Osteocyte (in vitro differentiated cells): ENCODE measurements at regions not wholly inside any gene's neighbourhood (a gene's known extent, or its start where the extent isn't known, plus 50 kb on each side); places are given as distances from the start of the nearest gene placed in this dataset.

ENCODE experiments used
- DNase-seq: peaks from one replicate; pipeline ENCODE4 v3.0.0; 2021; ENCODE audit warnings: mixed read lengths; ENCODE audit not compliant: unreplicated experiment; ENCODE audit errors: extremely low spot score
- H3K27ac Mint-ChIP-seq: one replicate; pipeline ENCODE4 v1.8.0; 2021; ENCODE audit warnings: mild to moderate bottlenecking, mixed read lengths; ENCODE audit not compliant: unreplicated experiment
- H3K27me3 Mint-ChIP-seq: one replicate; pipeline ENCODE4 v1.8.0; 2021; ENCODE audit warnings: mixed read lengths; ENCODE audit not compliant: unreplicated experiment
- H3K36me3 Mint-ChIP-seq: one replicate; pipeline ENCODE4 v1.8.0; 2021; ENCODE audit warnings: mixed read lengths; ENCODE audit not compliant: unreplicated experiment
- H3K4me1 Mint-ChIP-seq: one replicate; pipeline ENCODE4 v1.8.0; 2021; ENCODE audit warnings: mixed read lengths; ENCODE audit not compliant: unreplicated experiment
- H3K4me3 Mint-ChIP-seq: one replicate; pipeline ENCODE4 v1.8.0; 2021; ENCODE audit warnings: mild to moderate bottlenecking, moderate library complexity, mixed read lengths; ENCODE audit not compliant: unreplicated experiment
- H3K9me3 Mint-ChIP-seq: one replicate; pipeline ENCODE4 v1.8.0; 2021; ENCODE audit warnings: mixed read lengths; ENCODE audit not compliant: unreplicated experiment
- CTCF ChIP-seq: fragments of 200-600 bp; sonication (generic); IDR thresholded peaks from 2 replicates; pipeline ENCODE4 v1.5.0; 2021; ENCODE audit warnings: antibody characterized with exemption, mild to moderate bottlenecking, moderate library complexity

- no peaks in the 10 kb centered on the region for H3K27me3 Mint-ChIP-seq
- H3K4me1 Mint-ChIP-seq = peaks cover 6% of the 10 kb centered on the region
Measured at GRCh38 chr13:73687929-73688328, 446.3 kb downstream of the KLF12 start.

GRCh38 chr13:73687087-73687486 lies 447.1 kb downstream of the KLF12 start:
- no peaks in the 10 kb centered on the region for H3K27me3 Mint-ChIP-seq
- peaks cover 20% of the 10 kb centered on the region for H3K36me3 Mint-ChIP-seq
- TF ChIP-seq CTCF = no peak
- no peak overlapping the region for H3K4me3 Mint-ChIP-seq
- H3K4me1 Mint-ChIP-seq = peaks cover 6% of the 10 kb centered on the region
- peaks cover 8% of the 10 kb centered on the region for H3K9me3 Mint-ChIP-seq
- no peak overlapping the region for H3K27ac Mint-ChIP-seq
- DNase-seq = no peak

More at GRCh38 chr13:73687929-73688328, 446.3 kb downstream of the KLF12 start:
- Mint-ChIP-seq H3K9me3 (peaks cover 8% of the 10 kb centered on the region), H3K36me3 (peaks cover 22% of the 10 kb centered on the region), H3K4me3 (no peak overlapping the region), H3K27ac (no peak overlapping the region)
- DNase-seq = no peak
- TF ChIP-seq CTCF = no peak

- no peak overlapping the region for H3K27ac Mint-ChIP-seq
- H3K36me3 Mint-ChIP-seq = peaks cover 15% of the 10 kb centered on the region
- H3K9me3 Mint-ChIP-seq = peaks cover 8% of the 10 kb centered on the region
- H3K4me1 Mint-ChIP-seq = peaks cover 6% of the 10 kb centered on the region
- TF ChIP-seq CTCF = no peak
- H3K4me3 Mint-ChIP-seq = no peak overlapping the region
- no peak for DNase-seq
- no peaks in the 10 kb centered on the region for H3K27me3 Mint-ChIP-seq
Measured at GRCh38 chr13:73684750-73685149, 449.5 kb downstream of the KLF12 start.

GRCh38 chr13:73684286-73684685 lies 449.9 kb downstream of the KLF12 start:
- peaks cover 13% of the 10 kb centered on the region for H3K36me3 Mint-ChIP-seq
- H3K4me1 Mint-ChIP-seq = peaks cover 6% of the 10 kb centered on the region
- no peak overlapping the region for H3K27ac Mint-ChIP-seq
- H3K27me3 Mint-ChIP-seq = no peaks in the 10 kb centered on the region
- no peak for TF ChIP-seq CTCF
- H3K4me3 Mint-ChIP-seq = no peak overlapping the region
- no peak for DNase-seq
- H3K9me3 Mint-ChIP-seq = peaks cover 8% of the 10 kb centered on the region

GRCh38 chr13:73683746-73684145 lies 450.5 kb downstream of the KLF12 start:
- H3K36me3 Mint-ChIP-seq = peaks cover 10% of the 10 kb centered on the region
- peaks cover 8% of the 10 kb centered on the region for H3K9me3 Mint-ChIP-seq
- TF ChIP-seq CTCF = no peak
- no peak overlapping the region for H3K4me3 Mint-ChIP-seq
- H3K27me3 Mint-ChIP-seq = no peaks in the 10 kb centered on the region
- peaks cover 6% of the 10 kb centered on the region for H3K4me1 Mint-ChIP-seq
- no peak overlapping the region for H3K27ac Mint-ChIP-seq
- no peak for DNase-seq
